SK-N-SH treated with all-trans-retinoic acid at 6 μM for 48 hours (cell line): ENCODE measurements at regions not wholly inside any gene's neighbourhood (a gene's known extent, or its start where the extent isn't known, plus 50 kb on each side); places are given as distances from the start of the nearest gene placed in this dataset.

Source experiments
- ATAC-seq: fragments of 200-7000 bp; cut with Tn5 transposase; 3 replicates; pipeline ENCODE4 v1.9.1; 2020; ENCODE audit warnings: mild to moderate bottlenecking, moderate library complexity
- ARNTL ChIP-seq: fragments of 450-650 bp; formaldehyde crosslinking; IDR thresholded peaks from 2 replicates; pipeline ENCODE4 v1.5.0; 2020; ENCODE audit warnings: low read depth, mild to moderate bottlenecking, moderate library complexity, borderline replicate concordance
- BACH2 ChIP-seq: fragments of 250-450 bp; sonication (Bioruptor Pico); IDR thresholded peaks from 2 replicates; pipeline ENCODE4 v1.9.0; 2021; ENCODE audit warnings: mild to moderate bottlenecking, borderline replicate concordance
- ESRRG ChIP-seq: fragments of 250-450 bp; sonication (Bioruptor Pico); IDR thresholded peaks from 2 replicates; pipeline ENCODE4 v1.6.1; 2021; ENCODE audit warnings: mild to moderate bottlenecking
- GLIS3 ChIP-seq: fragments of 250-450 bp; sonication (Bioruptor Pico); IDR thresholded peaks from 2 replicates; pipeline ENCODE4 v1.5.0; 2020; ENCODE audit warnings: mild to moderate bottlenecking, moderate library complexity
- ISL1 ChIP-seq: fragments of 250-450 bp; sonication (Bioruptor Pico); IDR thresholded peaks from 2 replicates; pipeline ENCODE4 v2.1.2; 2022; ENCODE audit warnings: mild to moderate bottlenecking, moderate library complexity
- PPARA ChIP-seq: fragments of 250-450 bp; sonication (Bioruptor Pico); IDR thresholded peaks from 2 replicates; pipeline ENCODE4 v1.5.0; 2020; ENCODE audit warnings: mild to moderate bottlenecking, borderline replicate concordance
- TCF4 ChIP-seq: fragments of 250-450 bp; sonication (Bioruptor Pico); IDR thresholded peaks from 2 replicates; pipeline ENCODE4 v1.8.0; 2021; ENCODE audit warnings: mild to moderate bottlenecking, moderate library complexity, borderline replicate concordance
- TOX ChIP-seq: fragments of 250-450 bp; sonication (Bioruptor Pico); IDR thresholded peaks from 2 replicates; pipeline ENCODE4 v1.8.0; 2021; ENCODE audit warnings: mild to moderate bottlenecking, moderate library complexity, borderline replicate concordance
- ZC3H10 ChIP-seq: fragments of 250-450 bp; sonication (Bioruptor Pico); IDR thresholded peaks from 2 replicates; pipeline ENCODE4 v1.5.1; 2021; ENCODE audit warnings: mild to moderate bottlenecking, moderate library complexity
- ZFP3 ChIP-seq: fragments of 250-450 bp; sonication (Bioruptor Pico); IDR thresholded peaks from 2 replicates; pipeline ENCODE4 v1.5.0; 2020; ENCODE audit warnings: mild to moderate bottlenecking, moderate library complexity
- ZFP30 ChIP-seq: fragments of 450-650 bp; formaldehyde crosslinking; IDR thresholded peaks from 2 replicates; pipeline ENCODE4 v1.5.0; 2022; ENCODE audit warnings: mild to moderate bottlenecking, moderate library complexity
- ZNF565 ChIP-seq: fragments of 450-650 bp; formaldehyde crosslinking; conservative IDR thresholded peaks from 2 replicates; pipeline ENCODE4 v1.5.0; 2020; ENCODE audit warnings: low read depth, mild to moderate bottlenecking, moderate library complexity
- ZNF70 ChIP-seq: fragments of 450-650 bp; formaldehyde crosslinking; IDR thresholded peaks from 2 replicates; pipeline ENCODE4 v1.5.0; 2020; ENCODE audit warnings: mild to moderate bottlenecking, moderate library complexity
- ZNF8 ChIP-seq: fragments of 450-650 bp; formaldehyde crosslinking; IDR thresholded peaks from 2 replicates; pipeline ENCODE4 v1.5.0; 2020; ENCODE audit warnings: mild to moderate bottlenecking, moderate library complexity
- TF ChIP-seq, protein P1 (sequence below): fragments of 250-450 bp; sonication (Bioruptor Pico); IDR thresholded peaks from 2 replicates; pipeline ENCODE4 v1.8.0; 2020; ENCODE audit warnings: mild to moderate bottlenecking, moderate library complexity, borderline replicate concordance
- TF ChIP-seq, protein P2 (sequence below): fragments of 250-450 bp; sonication (Bioruptor Pico); IDR thresholded peaks from 2 replicates; pipeline ENCODE4 v1.5.1; 2020; ENCODE audit warnings: low read depth, mild to moderate bottlenecking, moderate library complexity
- TF ChIP-seq, protein P3 (sequence below): fragments of 250-450 bp; sonication (Bioruptor Pico); IDR thresholded peaks from 2 replicates; pipeline ENCODE4 v1.8.0; 2021; ENCODE audit warnings: low read depth, mild to moderate bottlenecking, moderate library complexity, borderline replicate concordance
- TF ChIP-seq, protein P4 (sequence below): fragments of 250-450 bp; sonication (Bioruptor Pico); IDR thresholded peaks from 2 replicates; pipeline ENCODE4 v1.5.0; 2020; ENCODE audit warnings: mild to moderate bottlenecking, moderate library complexity
- TF ChIP-seq, protein P5 (sequence below): fragments of 250-450 bp; sonication (Bioruptor Pico); IDR thresholded peaks from 2 replicates; pipeline ENCODE4 v1.5.1; 2021; ENCODE audit warnings: mild to moderate bottlenecking, moderate library complexity

DNA sequence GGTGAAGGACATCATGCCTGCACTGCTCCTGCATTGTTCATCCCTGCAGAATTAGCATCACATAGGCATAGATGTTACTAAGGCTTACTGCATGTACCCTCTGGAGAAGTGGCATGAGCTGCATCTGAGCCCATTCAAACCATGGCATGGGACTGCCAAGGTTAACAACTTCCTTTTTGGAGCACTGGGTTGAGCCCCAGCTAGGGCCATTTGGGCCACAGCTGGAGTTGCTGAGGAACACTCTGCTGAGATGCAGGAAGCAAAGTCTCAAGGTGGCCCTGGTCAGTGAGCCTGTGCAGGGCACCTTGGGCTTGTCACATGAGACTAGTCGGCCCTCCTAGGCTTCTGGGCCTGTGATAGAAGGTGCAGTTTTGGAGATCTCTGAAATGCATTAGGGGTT is 511.2 kb downstream of the C12orf50 start:
- ATAC-seq, result no peak
- TF ChIP-seq TCF4 (CRISPR knock-in tag) (no peak), ZFP30 (CRISPR knock-in tag) (no peak), TOX (no peak), GLIS3 (no peak), ISL1 (CRISPR knock-in tag) (no peak), ZNF70 (CRISPR knock-in tag) (no peak), BACH2 (CRISPR knock-in tag) (no peak)
- TF ChIP-seq, protein P1, sequence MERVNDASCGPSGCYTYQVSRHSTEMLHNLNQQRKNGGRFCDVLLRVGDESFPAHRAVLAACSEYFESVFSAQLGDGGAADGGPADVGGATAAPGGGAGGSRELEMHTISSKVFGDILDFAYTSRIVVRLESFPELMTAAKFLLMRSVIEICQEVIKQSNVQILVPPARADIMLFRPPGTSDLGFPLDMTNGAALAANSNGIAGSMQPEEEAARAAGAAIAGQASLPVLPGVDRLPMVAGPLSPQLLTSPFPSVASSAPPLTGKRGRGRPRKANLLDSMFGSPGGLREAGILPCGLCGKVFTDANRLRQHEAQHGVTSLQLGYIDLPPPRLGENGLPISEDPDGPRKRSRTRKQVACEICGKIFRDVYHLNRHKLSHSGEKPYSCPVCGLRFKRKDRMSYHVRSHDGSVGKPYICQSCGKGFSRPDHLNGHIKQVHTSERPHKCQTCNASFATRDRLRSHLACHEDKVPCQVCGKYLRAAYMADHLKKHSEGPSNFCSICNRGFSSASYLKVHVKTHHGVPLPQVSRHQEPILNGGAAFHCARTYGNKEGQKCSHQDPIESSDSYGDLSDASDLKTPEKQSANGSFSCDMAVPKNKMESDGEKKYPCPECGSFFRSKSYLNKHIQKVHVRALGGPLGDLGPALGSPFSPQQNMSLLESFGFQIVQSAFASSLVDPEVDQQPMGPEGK (CRISPR knock-in tag), result no peak
- TF ChIP-seq, protein P2, sequence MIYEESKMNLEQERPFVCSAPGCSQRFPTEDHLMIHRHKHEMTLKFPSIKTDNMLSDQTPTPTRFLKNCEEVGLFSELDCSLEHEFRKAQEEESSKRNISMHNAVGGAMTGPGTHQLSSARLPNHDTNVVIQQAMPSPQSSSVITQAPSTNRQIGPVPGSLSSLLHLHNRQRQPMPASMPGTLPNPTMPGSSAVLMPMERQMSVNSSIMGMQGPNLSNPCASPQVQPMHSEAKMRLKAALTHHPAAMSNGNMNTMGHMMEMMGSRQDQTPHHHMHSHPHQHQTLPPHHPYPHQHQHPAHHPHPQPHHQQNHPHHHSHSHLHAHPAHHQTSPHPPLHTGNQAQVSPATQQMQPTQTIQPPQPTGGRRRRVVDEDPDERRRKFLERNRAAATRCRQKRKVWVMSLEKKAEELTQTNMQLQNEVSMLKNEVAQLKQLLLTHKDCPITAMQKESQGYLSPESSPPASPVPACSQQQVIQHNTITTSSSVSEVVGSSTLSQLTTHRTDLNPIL (CRISPR knock-in tag), result no peak
- TF ChIP-seq, protein P3, sequence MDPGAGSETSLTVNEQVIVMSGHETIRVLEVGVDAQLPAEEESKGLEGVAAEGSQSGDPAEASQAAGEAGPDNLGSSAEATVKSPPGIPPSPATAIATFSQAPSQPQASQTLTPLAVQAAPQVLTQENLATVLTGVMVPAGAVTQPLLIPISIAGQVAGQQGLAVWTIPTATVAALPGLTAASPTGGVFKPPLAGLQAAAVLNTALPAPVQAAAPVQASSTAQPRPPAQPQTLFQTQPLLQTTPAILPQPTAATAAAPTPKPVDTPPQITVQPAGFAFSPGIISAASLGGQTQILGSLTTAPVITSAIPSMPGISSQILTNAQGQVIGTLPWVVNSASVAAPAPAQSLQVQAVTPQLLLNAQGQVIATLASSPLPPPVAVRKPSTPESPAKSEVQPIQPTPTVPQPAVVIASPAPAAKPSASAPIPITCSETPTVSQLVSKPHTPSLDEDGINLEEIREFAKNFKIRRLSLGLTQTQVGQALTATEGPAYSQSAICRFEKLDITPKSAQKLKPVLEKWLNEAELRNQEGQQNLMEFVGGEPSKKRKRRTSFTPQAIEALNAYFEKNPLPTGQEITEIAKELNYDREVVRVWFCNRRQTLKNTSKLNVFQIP, result no peak

DNA sequence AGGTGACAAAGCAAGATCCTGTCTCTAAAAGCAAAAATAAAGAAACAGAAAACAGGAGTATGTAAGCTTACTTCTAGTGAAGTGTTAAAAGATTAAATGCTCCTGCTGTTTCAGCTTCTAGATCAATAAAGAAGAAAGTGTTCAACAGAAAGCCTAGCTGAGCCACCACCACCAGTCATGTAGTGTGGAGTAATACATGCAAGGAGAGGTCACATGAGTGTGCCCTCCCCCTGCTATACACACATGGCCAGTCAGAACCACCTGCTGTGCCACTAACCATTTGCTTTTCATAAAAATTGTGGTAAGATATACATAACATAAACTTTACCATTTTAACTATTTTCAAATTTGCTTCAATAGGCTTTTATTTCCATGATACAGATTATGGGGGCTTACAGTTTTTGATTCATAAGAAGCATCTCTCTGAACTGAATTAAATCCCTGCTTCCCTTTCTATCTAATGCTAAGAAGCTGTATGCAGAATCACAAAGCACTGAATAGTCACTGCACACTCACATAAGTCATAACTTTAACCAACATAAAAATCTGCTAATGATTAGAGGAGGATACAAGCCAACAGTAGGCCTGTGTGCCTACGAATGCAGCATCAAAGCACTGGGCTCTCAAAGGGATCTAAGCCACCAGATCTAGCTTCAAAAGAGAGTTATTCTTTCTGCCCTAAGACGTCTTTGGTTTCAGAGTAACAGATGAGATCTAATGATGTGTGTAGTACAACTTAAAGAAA is 515.5 kb downstream of the C12orf50 start:
- no peak for TF ChIP-seq ZNF565
- no peak for TF ChIP-seq ZC3H10 (CRISPR knock-in tag)
- no peak for TF ChIP-seq PPARA
- no peak for TF ChIP-seq ARNTL (CRISPR knock-in tag)
- TF ChIP-seq ZNF8 (CRISPR knock-in tag), result no peak
- TF ChIP-seq ESRRG (CRISPR knock-in tag), result no peak
- TF ChIP-seq, protein P4, sequence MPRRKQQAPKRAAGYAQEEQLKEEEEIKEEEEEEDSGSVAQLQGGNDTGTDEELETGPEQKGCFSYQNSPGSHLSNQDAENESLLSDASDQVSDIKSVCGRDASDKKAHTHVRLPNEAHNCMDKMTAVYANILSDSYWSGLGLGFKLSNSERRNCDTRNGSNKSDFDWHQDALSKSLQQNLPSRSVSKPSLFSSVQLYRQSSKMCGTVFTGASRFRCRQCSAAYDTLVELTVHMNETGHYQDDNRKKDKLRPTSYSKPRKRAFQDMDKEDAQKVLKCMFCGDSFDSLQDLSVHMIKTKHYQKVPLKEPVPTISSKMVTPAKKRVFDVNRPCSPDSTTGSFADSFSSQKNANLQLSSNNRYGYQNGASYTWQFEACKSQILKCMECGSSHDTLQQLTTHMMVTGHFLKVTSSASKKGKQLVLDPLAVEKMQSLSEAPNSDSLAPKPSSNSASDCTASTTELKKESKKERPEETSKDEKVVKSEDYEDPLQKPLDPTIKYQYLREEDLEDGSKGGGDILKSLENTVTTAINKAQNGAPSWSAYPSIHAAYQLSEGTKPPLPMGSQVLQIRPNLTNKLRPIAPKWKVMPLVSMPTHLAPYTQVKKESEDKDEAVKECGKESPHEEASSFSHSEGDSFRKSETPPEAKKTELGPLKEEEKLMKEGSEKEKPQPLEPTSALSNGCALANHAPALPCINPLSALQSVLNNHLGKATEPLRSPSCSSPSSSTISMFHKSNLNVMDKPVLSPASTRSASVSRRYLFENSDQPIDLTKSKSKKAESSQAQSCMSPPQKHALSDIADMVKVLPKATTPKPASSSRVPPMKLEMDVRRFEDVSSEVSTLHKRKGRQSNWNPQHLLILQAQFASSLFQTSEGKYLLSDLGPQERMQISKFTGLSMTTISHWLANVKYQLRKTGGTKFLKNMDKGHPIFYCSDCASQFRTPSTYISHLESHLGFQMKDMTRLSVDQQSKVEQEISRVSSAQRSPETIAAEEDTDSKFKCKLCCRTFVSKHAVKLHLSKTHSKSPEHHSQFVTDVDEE (CRISPR knock-in tag), result no peak
- TF ChIP-seq ZFP3 (CRISPR knock-in tag), result no peak
- TF ChIP-seq, all 23 proteins: peak for 0
- ATAC-seq, result peak; percentile 72

DNA sequence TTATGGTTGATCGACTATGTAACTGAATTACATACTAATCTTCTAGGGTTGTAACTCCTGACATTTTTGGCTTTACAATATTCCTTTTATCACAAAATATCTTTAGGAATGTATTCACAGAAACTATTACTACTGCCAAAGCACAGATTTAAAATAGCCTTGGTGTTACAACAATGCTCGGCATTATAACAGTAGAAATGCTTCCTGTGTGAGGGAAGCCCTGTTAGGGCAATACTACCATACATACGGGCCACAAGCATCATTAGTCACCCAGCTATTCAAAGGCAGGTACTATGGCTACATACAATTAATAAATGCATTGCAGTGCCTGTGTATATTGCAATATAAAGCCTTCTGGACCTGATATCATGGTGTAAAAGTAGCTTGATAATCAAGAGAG is 517.8 kb downstream of the C12orf50 start:
- TF ChIP-seq ZFP30 (CRISPR knock-in tag) (no peak), ZNF8 (CRISPR knock-in tag) (no peak), GLIS3 (no peak)
- TF ChIP-seq, protein P5, sequence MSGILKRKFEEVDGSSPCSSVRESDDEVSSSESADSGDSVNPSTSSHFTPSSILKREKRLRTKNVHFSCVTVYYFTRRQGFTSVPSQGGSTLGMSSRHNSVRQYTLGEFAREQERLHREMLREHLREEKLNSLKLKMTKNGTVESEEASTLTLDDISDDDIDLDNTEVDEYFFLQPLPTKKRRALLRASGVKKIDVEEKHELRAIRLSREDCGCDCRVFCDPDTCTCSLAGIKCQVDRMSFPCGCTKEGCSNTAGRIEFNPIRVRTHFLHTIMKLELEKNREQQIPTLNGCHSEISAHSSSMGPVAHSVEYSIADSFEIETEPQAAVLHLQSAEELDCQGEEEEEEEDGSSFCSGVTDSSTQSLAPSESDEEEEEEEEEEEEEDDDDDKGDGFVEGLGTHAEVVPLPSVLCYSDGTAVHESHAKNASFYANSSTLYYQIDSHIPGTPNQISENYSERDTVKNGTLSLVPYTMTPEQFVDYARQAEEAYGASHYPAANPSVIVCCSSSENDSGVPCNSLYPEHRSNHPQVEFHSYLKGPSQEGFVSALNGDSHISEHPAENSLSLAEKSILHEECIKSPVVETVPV (CRISPR knock-in tag), result no peak
- TF ChIP-seq, protein P1 (CRISPR knock-in tag), result no peak
- no peak for ATAC-seq
